ENCODE measurements at regions not wholly inside any gene's neighbourhood (a gene's known extent, or its start where the extent isn't known, plus 50 kb on each side); places are given as distances from the start of the nearest gene placed in this dataset.

DNA sequence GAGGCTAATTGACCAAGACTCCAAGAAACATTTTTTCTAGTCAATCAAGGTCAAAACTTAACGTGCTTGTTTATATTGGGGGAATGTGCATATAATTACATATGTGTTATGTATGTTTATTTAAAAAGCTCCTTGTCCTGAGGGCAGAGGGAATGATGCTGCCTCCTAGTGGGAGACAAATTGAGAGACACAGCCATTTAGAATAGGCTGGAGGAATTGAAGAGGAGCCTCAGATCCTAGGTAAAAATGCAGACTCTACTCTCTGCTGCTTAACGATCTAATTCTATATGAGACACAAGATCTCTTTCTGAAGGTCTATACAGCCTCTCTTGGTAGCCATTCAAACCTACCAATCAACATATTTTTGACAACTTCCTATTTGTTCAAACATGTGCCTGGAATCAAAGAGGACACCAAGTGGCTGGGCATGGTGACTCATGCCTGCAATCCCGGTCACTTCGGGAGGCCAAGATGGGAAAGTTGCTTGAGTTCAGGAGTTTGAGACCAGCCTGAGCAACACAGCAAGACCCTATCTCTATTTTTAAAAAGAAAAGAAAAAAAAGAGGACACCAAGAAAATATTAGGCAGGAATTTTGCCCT is 136.6 kb upstream of the ZNF648 start (continued):
- TF ChIP-seq EWSR1 (IDR thresholded peaks at IDR 0.05; ENCODE audit: borderline replicate concordance, low read depth, partially characterized antibody) (no peak), CTCF (IDR thresholded peaks at IDR 0.05 in 2 of 3, conservative IDR thresholded peaks at IDR 0.05 in 1 of 3; ENCODE audit: insufficient read depth in 2 of 3, low read depth in 1 of 3, low read length in 3 of 3) (peak; percentile 57 to 80 (median 67)), PURB (CRISPR knock-in tag; IDR thresholded peaks at IDR 0.05; ENCODE audit: low read depth) (no peak), NR3C1 (CRISPR knock-in tag; IDR thresholded peaks at IDR 0.05) (no peak), ZZZ3 (IDR thresholded peaks at IDR 0.05) (peak; percentile 37; the same call in 1 of the 2 replicates), CC2D1A (IDR thresholded peaks at IDR 0.05) (peak; percentile 25; the same call in 1 of the 2 replicates), FOSL1 (tag; conservative IDR thresholded peaks at IDR 0.05) (peak; percentile 71)
- TF ChIP-seq, protein P1, sequence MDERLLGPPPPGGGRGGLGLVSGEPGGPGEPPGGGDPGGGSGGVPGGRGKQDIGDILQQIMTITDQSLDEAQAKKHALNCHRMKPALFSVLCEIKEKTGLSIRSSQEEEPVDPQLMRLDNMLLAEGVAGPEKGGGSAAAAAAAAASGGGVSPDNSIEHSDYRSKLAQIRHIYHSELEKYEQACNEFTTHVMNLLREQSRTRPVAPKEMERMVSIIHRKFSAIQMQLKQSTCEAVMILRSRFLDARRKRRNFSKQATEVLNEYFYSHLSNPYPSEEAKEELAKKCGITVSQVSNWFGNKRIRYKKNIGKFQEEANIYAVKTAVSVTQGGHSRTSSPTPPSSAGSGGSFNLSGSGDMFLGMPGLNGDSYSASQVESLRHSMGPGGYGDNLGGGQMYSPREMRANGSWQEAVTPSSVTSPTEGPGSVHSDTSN (CRISPR knock-in tag; IDR thresholded peaks at IDR 0.05; ENCODE audit: low read depth): no peak
- TF ChIP-seq, protein P1 (tag; conservative IDR thresholded peaks at IDR 0.05; ENCODE audit: low read depth): 0 out of 2 replicates have a peak, but pooled peaks have one; percentile 25

Data from K562 (cell line).